ENCODE measurements at regions not wholly inside any gene's neighbourhood (a gene's known extent, or its start where the extent isn't known, plus 50 kb on each side); places are given as distances from the start of the nearest gene placed in this dataset.
"Not testable (repeated sequence)": the region's sequence is repeated elsewhere in the genome, so short reads cannot be mapped to it uniquely, and the experiment has no call there.

- DNase-seq (ENCODE audit: low read depth in 2 of 3, low spot score in 2 of 3) = peak in 2 of 3 donors; percentile 46 to 70
These were observed 450.4 kb downstream of the MIAT start for GRCh38 chr22:27107824-27108223.

GRCh38 chr22:27108425-27109114, 451.2 kb downstream of the MIAT start:
- DNase-seq (ENCODE audit: low read depth in 2 of 3, low spot score in 2 of 3) = no peak

- DNase-seq (ENCODE audit: low read depth in 2 of 3, low spot score in 2 of 3) = not testable (repeated sequence)
These were observed 452.0 kb downstream of the MIAT start for GRCh38 chr22:27109406-27109805.

GRCh38 chr22:27110665-27111451, 453.5 kb downstream of the MIAT start:
- DNase-seq (ENCODE audit: low read depth in 2 of 3, low spot score in 2 of 3) = no peak

GRCh38 chr22:27111796-27112672, 454.6 kb downstream of the MIAT start:
- no peak for DNase-seq (ENCODE audit: low read depth in 2 of 3, low spot score in 2 of 3)

GRCh38 chr22:27113211-27113635, 455.8 kb downstream of the MIAT start:
- peak in 2 of 3 donors; percentile 72 to 83 for DNase-seq (ENCODE audit: low read depth in 2 of 3, low spot score in 2 of 3)

GRCh38 chr22:27113641-27114040, 456.3 kb downstream of the MIAT start:
- no peak for DNase-seq (ENCODE audit: low read depth in 2 of 3, low spot score in 2 of 3)

GRCh38 chr22:27114186-27114585, 456.8 kb downstream of the MIAT start:
- no peak for DNase-seq (ENCODE audit: low read depth in 2 of 3, low spot score in 2 of 3)

GRCh38 chr22:27115410-27115809, 458.0 kb downstream of the MIAT start:
- no peak for DNase-seq (ENCODE audit: low read depth in 2 of 3, low spot score in 2 of 3)

- no peak for DNase-seq (ENCODE audit: low read depth in 2 of 3, low spot score in 2 of 3)
These were observed 458.4 kb downstream of the MIAT start for GRCh38 chr22:27115816-27116256.

GRCh38 chr22:27116312-27117086, 459.1 kb downstream of the MIAT start:
- DNase-seq (ENCODE audit: low read depth in 2 of 3, low spot score in 2 of 3) = no peak

- DNase-seq (ENCODE audit: low read depth in 2 of 3, low spot score in 2 of 3) = no peak
These were observed 462.6 kb downstream of the MIAT start for GRCh38 chr22:27120036-27120435.

- DNase-seq (ENCODE audit: low read depth in 2 of 3, low spot score in 2 of 3) = no peak
These were observed 465.2 kb downstream of the MIAT start for GRCh38 chr22:27122574-27122973.

- no peak for DNase-seq (ENCODE audit: low read depth in 2 of 3, low spot score in 2 of 3)
These were observed 466.5 kb downstream of the MIAT start for GRCh38 chr22:27123880-27124279.

GRCh38 chr22:27124351-27124966, 467.1 kb downstream of the MIAT start:
- DNase-seq (ENCODE audit: low read depth in 2 of 3, low spot score in 2 of 3) = peak in 2 of 3 donors; percentile 61 to 81

- no peak for DNase-seq (ENCODE audit: low read depth in 2 of 3, low spot score in 2 of 3)
These were observed 468.2 kb downstream of the MIAT start for GRCh38 chr22:27125539-27125938.

GRCh38 chr22:27127911-27128310, 470.5 kb downstream of the MIAT start:
- no peak for DNase-seq (ENCODE audit: low read depth in 2 of 3, low spot score in 2 of 3)

- DNase-seq (ENCODE audit: low read depth in 2 of 3, low spot score in 2 of 3) = peak in 1 of 3 donors; percentile 38
These were observed 471.2 kb downstream of the MIAT start for GRCh38 chr22:27128461-27129085.

GRCh38 chr22:27129266-27129665, 471.9 kb downstream of the MIAT start:
- DNase-seq (ENCODE audit: low read depth in 2 of 3, low spot score in 2 of 3) = no peak

All from hematopoietic multipotent progenitor cell (in vitro differentiated cells).